ENCODE measurements at regions not wholly inside any gene's neighbourhood (a gene's known extent, or its start where the extent isn't known, plus 50 kb on each side); places are given as distances from the start of the nearest gene placed in this dataset.
"Not testable (repeated sequence)": the region's sequence is repeated elsewhere in the genome, so short reads cannot be mapped to it uniquely, and the experiment has no call there.

- no peak for DNase-seq (ENCODE audit: low read depth)
- TF ChIP-seq CTCF (conservative IDR thresholded peaks at IDR 0.05; ENCODE audit: low read depth, low read length) = no peak
- H3K4me3 ChIP-seq (ENCODE audit: low read depth, low read length) = no peak overlapping the region
Measured at GRCh38 chr11:98296091-98296880, 724.5 kb upstream of the CNTN5 start.

GRCh38 chr11:98300719-98301118, 720.0 kb upstream of the CNTN5 start:
- H3K4me3 ChIP-seq (ENCODE audit: low read depth, low read length) = no peak overlapping the region
- no peak for DNase-seq (ENCODE audit: low read depth)
- TF ChIP-seq CTCF (conservative IDR thresholded peaks at IDR 0.05; ENCODE audit: low read depth, low read length) = no peak

GRCh38 chr11:98307827-98308491, 712.8 kb upstream of the CNTN5 start:
- H3K4me3 ChIP-seq (ENCODE audit: low read depth, low read length) = no peak overlapping the region
- TF ChIP-seq CTCF (conservative IDR thresholded peaks at IDR 0.05; ENCODE audit: low read depth, low read length) = no peak
- no peak for DNase-seq (ENCODE audit: low read depth)

DNA sequence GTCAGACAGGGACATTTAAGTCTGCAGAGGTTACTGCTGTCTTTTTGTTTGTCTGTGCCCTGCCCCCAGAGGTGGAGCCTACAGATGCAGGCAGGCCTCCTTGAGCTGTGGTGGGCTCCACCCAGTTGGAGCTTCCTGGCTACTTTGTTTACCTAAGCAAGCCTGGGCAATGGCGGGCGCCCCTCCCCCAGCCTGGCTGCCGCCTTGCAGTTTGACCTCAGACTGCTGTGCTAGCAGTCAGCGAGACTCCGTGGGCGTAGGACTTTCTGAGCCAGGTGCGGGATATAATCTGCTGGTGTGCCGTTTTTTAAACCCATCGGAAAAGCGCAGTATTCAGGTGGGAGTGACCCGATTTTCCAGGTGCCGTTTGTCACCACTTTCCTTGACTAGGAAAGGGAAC, 690.4 kb upstream of the CNTN5 start:
- H3K4me3 ChIP-seq (ENCODE audit: low read depth, low read length); DNase-seq (ENCODE audit: low read depth): not testable (repeated sequence)

GRCh38 chr11:98358551-98358950, 662.2 kb upstream of the CNTN5 start:
- no peak for TF ChIP-seq CTCF (conservative IDR thresholded peaks at IDR 0.05; ENCODE audit: low read depth, low read length)
- no peak for DNase-seq (ENCODE audit: low read depth)

GRCh38 chr11:98365190-98365589, 655.6 kb upstream of the CNTN5 start:
- no peak for DNase-seq (ENCODE audit: low read depth)
- no peak overlapping the region for H3K4me3 ChIP-seq (ENCODE audit: low read depth, low read length)
- TF ChIP-seq CTCF (conservative IDR thresholded peaks at IDR 0.05; ENCODE audit: low read depth, low read length) = no peak

More at GRCh38 chr11:98358551-98358950, 662.2 kb upstream of the CNTN5 start:
- H3K4me3 ChIP-seq (ENCODE audit: low read depth, low read length) = no peak overlapping the region

- DNase-seq (ENCODE audit: low read depth) = no peak
- H3K4me3 ChIP-seq (ENCODE audit: low read depth, low read length) = no peak overlapping the region
- TF ChIP-seq CTCF (conservative IDR thresholded peaks at IDR 0.05; ENCODE audit: low read depth, low read length) = no peak
Measured at GRCh38 chr11:98365941-98366340, 654.8 kb upstream of the CNTN5 start.
